GM13977 (cell line): ENCODE measurements at regions not wholly inside any gene's neighbourhood (a gene's known extent, or its start where the extent isn't known, plus 50 kb on each side); places are given as distances from the start of the nearest gene placed in this dataset.

Source experiments
- DNase-seq: peaks from one replicate; pipeline ENCODE4 v3.0.0; 2012; ENCODE audit warnings: low spot score
- CTCF ChIP-seq: IDR thresholded peaks from 2 replicates; pipeline ENCODE4 v1.5.1; 2012; ENCODE audit warnings: mild to moderate bottlenecking, control low read depth; ENCODE audit not compliant: insufficient read depth; ENCODE audit errors: extremely low read depth, missing control alignments
- in situ Hi-C: fragments of 300-500 bp; cut with MboI; formaldehyde crosslinking; loops from one replicate; pipeline ENCODE4 v1.12.0; 2022; ENCODE audit warnings: low sequenced_read_pairs, low pct_unique_long_range_greater_than_20kb, mixed read lengths, inconsistent platforms; ENCODE audit not compliant: unreplicated experiment

- DNase-seq = no peak
- TF ChIP-seq CTCF = no peak
- in situ Hi-C loops = no loop called here
Observed at GRCh38 chr6:103079867-103080266, 1686.4 kb downstream of the GRIK2 start.

GRCh38 chr6:103062136-103062535 lies 1668.6 kb downstream of the GRIK2 start:
- DNase-seq = no peak
- TF ChIP-seq CTCF = no peak
- in situ Hi-C loops = no loop called here

GRCh38 chr6:103047567-103047966 lies 1654.1 kb downstream of the GRIK2 start:
- in situ Hi-C loops = no loop called here
- DNase-seq = no peak
- no peak for TF ChIP-seq CTCF

- no peak for TF ChIP-seq CTCF
- in situ Hi-C loops = no loop called here
- DNase-seq = no peak
Observed at GRCh38 chr6:103042336-103042735, 1648.8 kb downstream of the GRIK2 start.

- in situ Hi-C loops = no loop called here
- DNase-seq = no peak
- no peak for TF ChIP-seq CTCF
Observed at GRCh38 chr6:103036846-103037245, 1643.3 kb downstream of the GRIK2 start.

GRCh38 chr6:103027271-103027931 lies 1633.9 kb downstream of the GRIK2 start:
- no peak for DNase-seq
- in situ Hi-C loops = no loop called here

More at GRCh38 chr6:103027271-103027931, 1633.9 kb downstream of the GRIK2 start:
- no peak for TF ChIP-seq CTCF
